HL-60 (cell line): ENCODE measurements at regions not wholly inside any gene's neighbourhood (a gene's known extent, or its start where the extent isn't known, plus 50 kb on each side); places are given as distances from the start of the nearest gene placed in this dataset.
"Not testable (repeated sequence)": the region's sequence is repeated elsewhere in the genome, so short reads cannot be mapped to it uniquely, and the experiment has no call there.

Source experiments
- DNase-seq, 2 experiments: peaks; one replicate each; pipeline ENCODE4 v3.0.0-alpha.2; 2010 to 2020; ENCODE audit warnings: low read depth in 1 of 2, low spot score in 1 of 2
- H3K27ac ChIP-seq: fragments of 250-450 bp; sonication (Bioruptor Pico); replicated peaks from 2 replicates; pipeline ENCODE4 v1.5.1; 2020; ENCODE audit warnings: mild to moderate bottlenecking, moderate library complexity
- H3K27me3 ChIP-seq: fragments of 250-450 bp; sonication (Bioruptor Pico); 2 replicates; pipeline ENCODE4 v1.5.1; 2021; ENCODE audit warnings: mild to moderate bottlenecking, moderate library complexity; ENCODE audit not compliant: insufficient read depth, poor library complexity, severe bottlenecking
- H3K4me3 ChIP-seq: replicated peaks from 2 replicates; pipeline ENCODE4 v1.5.1; 2011; ENCODE audit warnings: mild to moderate bottlenecking, control low read depth, low read length; ENCODE audit not compliant: insufficient read depth
- GABPA ChIP-seq: IDR thresholded peaks from 2 replicates; pipeline ENCODE4 v1.6.1; 2012; ENCODE audit warnings: low read depth
- POLR2AphosphoS5 ChIP-seq: IDR thresholded peaks from 2 replicates; pipeline ENCODE4 v1.6.1; 2012; ENCODE audit warnings: low read depth
- REST ChIP-seq: IDR thresholded peaks from 2 replicates; pipeline ENCODE4 v1.6.1; 2012; ENCODE audit warnings: low read depth; ENCODE audit not compliant: insufficient replicate concordance
- SPI1 ChIP-seq: IDR thresholded peaks from 2 replicates; pipeline ENCODE4 v1.6.1; 2012; ENCODE audit warnings: low read depth, mild to moderate bottlenecking, borderline replicate concordance
- TF ChIP-seq, protein P1 (sequence below): IDR thresholded peaks from one replicate; pipeline ENCODE4 v1.5.1; 2011; ENCODE audit warnings: low read length, control low read depth, inconsistent platforms; ENCODE audit not compliant: insufficient read depth

DNA sequence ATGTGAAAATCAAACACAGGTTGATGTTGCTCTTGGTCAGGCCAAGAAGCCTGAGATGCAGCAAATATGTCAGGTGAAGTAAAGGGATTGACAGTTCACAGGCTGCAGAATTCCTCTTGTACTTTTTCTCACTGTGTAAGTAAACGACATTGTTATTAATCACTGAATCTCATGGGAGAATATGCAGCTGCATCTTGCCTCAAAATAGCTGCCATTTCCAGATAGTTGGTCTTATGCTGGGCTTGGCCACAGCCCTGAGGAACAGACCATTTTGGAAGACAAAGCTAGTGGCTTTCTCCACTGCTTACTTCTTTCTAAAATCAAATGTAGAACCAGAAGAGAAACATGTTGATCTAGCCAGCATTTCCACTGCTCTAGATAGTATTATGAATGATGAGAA lies 403.4 kb upstream of the NR3C2 start:
- Histone ChIP-seq H3K27ac (no peak overlapping the region), H3K4me3 (no peak overlapping the region), H3K27me3 (no peaks in the 10 kb centered on the region)
- DNase-seq = no peak
- TF ChIP-seq, protein P1, sequence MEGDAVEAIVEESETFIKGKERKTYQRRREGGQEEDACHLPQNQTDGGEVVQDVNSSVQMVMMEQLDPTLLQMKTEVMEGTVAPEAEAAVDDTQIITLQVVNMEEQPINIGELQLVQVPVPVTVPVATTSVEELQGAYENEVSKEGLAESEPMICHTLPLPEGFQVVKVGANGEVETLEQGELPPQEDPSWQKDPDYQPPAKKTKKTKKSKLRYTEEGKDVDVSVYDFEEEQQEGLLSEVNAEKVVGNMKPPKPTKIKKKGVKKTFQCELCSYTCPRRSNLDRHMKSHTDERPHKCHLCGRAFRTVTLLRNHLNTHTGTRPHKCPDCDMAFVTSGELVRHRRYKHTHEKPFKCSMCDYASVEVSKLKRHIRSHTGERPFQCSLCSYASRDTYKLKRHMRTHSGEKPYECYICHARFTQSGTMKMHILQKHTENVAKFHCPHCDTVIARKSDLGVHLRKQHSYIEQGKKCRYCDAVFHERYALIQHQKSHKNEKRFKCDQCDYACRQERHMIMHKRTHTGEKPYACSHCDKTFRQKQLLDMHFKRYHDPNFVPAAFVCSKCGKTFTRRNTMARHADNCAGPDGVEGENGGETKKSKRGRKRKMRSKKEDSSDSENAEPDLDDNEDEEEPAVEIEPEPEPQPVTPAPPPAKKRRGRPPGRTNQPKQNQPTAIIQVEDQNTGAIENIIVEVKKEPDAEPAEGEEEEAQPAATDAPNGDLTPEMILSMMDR = no peak
- TF ChIP-seq POLR2AphosphoS5 (no peak), SPI1 (no peak), GABPA (no peak), REST (no peak)

DNA sequence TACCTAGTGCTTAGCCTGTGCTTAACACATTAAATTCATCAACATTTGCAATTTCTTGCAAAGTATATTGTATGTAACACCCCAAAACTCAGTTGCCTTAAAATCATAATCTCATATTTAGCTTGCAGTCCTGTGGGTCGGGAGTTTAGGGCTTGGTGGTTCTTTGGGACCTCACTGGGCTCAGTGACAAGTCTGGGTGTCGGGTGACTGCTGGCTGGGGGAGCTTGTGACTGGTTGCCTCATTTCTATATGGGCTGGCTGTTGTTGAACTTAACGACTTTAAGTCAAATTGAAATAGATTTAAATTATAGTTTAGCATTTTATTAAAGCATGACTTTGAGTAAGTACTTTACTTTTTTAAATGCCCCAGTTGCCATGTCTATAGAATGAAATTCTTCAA lies 401.4 kb upstream of the NR3C2 start:
- Histone ChIP-seq H3K4me3 (no peak overlapping the region), H3K27ac (no peak overlapping the region), H3K27me3 (no peaks in the 10 kb centered on the region)
- TF ChIP-seq, protein P1 = no peak
- TF ChIP-seq GABPA = no peak
- no peak for TF ChIP-seq REST
- TF ChIP-seq POLR2AphosphoS5 = no peak
- no peak for TF ChIP-seq SPI1
- DNase-seq = no peak

- H3K27ac ChIP-seq = no peak overlapping the region
- no peak overlapping the region for H3K4me3 ChIP-seq
- DNase-seq = no peak
- TF ChIP-seq SPI1 (no peak), GABPA (no peak)
- TF ChIP-seq, protein P1 = no peak
- H3K27me3 ChIP-seq = no peaks in the 10 kb centered on the region
Observed at GRCh38 chr4:148842843-148843242, 400.6 kb upstream of the NR3C2 start.

DNA sequence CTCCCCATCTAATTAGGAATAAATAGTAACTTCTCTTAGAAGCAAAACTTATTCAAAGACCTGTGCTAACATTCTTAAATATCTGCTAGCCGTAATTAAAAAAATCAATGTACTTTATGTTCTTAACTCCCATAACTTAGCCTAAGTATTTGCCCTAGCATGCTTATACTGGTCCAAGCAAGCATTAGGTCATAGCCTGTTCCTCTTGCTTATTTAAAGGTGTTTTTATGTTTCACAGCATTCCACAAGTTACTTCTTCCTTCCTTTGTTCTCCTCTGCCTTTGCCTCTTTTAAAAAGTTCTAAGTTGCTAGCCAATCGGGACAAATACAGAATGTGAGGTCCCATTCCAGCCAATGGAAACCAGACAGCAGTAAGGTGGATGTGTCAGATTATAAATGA lies 395.4 kb upstream of the NR3C2 start:
- DNase-seq, H3K27ac ChIP-seq, H3K4me3 ChIP-seq, H3K27me3 ChIP-seq: not testable (repeated sequence)
